HG02798 (cell line): ENCODE measurements at regions not wholly inside any gene's neighbourhood (a gene's known extent, or its start where the extent isn't known, plus 50 kb on each side); places are given as distances from the start of the nearest gene placed in this dataset.

ENCODE experiments used
- ATAC-seq: cut with Tn5 transposase; IDR thresholded peaks from one replicate; pipeline ENCODE4 v1.9.1; 2021; ENCODE audit warnings: mild to moderate bottlenecking; ENCODE audit not compliant: unreplicated experiment, poor library complexity

DNA sequence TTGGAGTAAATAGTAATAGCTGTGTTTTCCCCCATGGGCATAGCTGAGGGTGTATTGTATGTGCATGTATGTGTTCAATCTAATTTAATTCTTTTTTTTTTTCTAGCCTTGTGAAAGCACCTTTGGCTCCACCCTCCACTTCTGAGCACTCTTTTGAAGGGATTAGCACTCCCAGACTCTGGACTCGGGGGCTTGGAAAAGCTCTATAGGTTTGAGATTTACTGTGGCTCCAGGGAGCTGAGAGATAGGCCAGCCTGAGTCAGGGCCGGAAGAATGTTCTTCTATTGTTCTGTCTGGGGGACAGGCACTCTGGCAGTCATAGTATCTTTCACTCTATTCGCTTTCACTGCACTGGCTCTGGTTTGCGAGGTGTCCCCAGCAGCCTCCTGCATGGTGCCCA lies 540.0 kb upstream of the TBX3 start:
- no peak for ATAC-seq

DNA sequence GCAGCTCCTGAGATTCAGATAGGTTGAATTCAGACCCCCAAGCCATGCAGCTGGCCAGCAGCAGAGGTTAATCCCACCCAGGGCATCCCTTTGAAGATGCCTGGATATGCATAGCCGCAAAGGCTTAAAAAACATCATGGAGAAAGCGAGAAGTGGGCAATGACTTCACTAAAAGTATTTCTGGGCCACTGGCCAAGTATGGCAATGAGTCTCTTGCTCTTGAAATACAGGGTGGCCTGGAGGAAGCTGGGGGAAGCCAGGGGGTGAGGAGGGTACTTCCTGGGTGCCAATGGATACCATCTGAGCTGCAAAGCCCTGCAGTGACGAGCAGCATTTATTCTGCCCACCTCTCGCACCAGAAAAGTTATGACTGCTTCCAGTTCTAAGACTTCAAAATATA lies 539.3 kb upstream of the TBX3 start:
- no peak for ATAC-seq

DNA sequence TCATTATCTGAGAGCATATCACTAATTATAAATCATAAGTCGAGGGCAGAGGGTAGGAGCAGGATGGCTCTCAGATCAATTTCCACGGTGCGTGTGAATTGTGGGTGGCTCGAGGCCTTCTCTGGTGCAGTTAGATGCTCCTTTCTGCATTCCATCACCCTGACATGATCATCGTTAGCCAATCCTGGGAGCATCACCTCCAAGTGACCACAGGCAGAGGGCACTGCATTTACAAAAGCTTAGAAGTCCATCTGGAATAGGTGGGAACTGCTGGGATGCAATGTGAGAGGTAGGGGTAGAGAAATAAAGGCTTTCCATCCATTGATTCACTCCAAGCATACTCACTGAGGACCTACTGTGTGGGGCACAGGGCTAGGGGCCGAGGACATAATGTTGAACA lies 538.2 kb upstream of the TBX3 start:
- ATAC-seq = no peak

DNA sequence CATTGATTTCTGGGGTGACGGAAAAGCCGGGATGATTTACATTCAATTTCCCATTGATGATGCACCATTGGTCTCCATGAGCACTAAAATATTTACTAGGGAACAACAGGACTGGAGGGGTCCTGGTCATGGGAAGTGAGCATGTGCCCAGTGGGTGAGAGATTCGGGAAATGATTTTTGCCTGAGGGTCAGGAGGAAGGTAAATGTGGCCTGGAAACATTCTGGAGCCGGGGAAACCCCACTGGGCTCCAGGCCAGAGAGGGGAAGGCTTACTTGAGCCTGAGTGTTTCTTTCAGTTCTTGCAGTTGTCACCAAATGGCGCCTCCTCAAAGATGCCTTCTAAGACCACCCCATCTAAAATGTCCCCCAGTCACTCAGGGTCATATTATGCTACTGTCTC lies 532.3 kb upstream of the TBX3 start:
- ATAC-seq = no peak

DNA sequence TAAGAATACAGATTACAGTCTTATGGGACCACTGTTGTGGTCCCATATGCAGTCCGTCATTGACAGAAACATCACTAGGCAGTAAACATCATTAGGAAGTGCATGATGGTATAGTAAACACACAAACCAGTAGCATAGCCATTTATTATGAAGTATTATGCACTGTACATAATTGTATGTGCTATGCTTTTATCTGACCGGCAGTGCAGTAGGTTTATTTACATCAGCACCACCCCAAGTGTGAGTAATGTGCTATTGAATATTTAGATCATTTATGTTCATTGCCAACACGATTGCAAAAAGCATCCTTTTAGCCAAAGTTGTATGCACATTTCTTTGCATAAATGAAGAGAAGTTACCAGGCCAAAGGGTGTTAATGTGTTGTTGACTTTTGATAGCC lies 531.6 kb upstream of the TBX3 start:
- no peak for ATAC-seq

DNA sequence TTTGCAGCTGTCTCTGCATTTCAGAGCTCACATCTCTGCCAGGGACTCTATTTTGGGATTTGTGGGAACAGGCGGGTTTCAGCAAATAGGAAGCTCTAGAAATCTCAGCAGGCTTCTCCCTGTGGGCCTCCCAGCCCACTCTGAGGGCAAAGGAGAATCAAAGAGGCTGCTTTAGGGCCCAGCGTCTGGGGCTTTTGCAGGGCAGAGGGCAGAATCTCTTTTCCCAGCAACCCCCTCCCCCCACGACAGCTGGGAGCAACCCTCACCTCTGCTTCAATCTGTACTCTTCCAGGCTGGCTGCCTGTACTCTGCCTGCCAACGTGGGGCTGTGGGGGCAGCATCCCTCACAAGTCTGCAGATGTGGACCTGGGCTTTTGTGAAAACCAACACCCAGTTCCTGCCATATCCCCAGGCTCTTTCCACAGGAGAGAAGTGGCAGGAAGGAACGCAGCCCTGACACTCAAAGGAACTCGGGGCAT lies 529.6 kb upstream of the TBX3 start:
- no peak for ATAC-seq

DNA sequence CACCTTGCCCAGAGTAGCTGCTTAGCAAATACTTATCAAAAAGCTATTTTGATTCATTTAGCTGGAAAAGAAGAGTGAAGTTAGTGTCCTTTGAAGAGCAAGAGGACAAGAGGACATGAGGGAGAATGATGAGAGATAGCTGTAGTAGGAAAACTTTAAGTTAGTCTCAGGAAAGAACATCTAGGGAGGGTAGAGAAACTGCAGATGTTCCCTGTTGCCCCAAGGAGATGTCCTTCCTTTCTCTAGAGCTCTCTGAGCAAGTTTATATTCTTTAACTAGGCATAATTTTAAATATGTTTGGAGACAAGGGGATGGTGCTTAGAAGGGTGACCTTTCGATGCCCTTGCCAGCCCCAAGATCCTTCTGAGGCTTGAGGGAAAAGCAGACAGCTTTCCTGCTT lies 529.1 kb upstream of the TBX3 start:
- no peak for ATAC-seq

DNA sequence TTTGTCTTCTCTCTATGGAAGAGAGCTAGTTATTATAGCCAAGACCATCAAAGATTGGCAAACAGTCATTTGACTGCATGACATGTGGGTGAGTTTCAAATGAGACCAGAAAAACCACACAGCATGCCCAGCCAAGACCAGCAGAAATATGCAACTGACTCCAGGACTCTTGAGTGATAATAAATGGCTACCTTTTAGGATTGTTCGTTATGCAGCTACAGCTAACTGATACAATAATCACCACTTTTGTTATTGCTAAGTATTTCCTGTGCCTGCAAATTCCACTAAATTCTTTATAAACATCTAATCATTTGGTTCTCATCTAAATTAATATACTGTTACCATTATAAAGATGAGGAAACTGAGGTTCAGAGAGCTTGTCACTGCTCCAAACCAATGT lies 528.4 kb upstream of the TBX3 start:
- ATAC-seq = no peak

DNA sequence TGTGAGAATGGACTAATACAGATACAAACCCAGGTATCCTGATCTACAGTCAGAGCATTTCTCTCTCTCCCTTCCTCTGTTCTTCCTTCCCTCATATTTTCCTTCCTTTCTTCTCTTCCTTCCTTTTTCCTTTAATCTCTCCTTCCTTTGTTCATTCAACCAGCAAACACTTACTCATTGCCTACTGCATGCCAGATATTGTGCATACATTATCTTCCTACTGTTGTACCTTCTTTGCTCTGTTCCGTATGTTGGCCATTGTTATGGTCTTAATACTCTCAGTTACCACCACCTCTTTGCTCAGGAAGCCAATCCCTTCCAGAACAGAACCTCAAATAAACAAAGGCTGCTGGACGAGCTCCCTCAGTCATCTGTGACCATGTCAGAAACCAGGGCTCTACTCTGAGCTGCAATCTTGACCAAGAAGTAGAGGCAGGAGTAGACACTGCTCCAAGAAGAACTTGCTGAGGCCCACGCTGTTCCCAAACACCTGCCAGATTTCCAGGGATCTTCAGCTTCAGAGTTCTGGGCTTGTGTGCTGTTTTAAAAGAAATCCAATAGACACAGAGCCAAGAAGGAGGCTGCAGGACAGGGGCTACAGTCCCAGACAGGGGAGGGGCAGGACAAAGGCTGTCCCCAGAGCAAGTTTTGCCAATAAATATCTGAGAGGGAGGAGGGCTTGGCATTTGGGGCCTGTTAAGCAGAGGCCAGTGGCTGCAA lies 526.7 kb upstream of the TBX3 start:
- ATAC-seq = no peak

DNA sequence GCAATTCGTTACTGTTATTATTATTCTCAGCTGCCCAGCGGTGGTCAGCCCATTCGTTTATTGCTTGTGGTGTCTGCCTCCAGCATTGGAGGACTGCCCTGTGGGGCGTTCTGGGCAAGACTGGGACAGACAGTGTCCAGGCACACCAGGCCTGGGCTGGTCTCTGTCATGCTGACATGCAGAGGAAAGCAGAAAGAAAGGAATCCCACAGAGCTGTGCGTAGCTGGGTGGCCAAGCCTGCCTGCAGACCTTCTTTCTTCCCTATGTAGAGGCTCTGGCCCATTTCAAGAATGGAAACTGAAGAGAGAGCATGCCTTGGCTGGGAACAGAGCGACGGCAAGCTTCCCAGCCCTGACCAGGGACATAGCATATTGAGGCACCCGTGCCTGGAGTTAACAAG lies 525.3 kb upstream of the TBX3 start:
- ATAC-seq = no peak

DNA sequence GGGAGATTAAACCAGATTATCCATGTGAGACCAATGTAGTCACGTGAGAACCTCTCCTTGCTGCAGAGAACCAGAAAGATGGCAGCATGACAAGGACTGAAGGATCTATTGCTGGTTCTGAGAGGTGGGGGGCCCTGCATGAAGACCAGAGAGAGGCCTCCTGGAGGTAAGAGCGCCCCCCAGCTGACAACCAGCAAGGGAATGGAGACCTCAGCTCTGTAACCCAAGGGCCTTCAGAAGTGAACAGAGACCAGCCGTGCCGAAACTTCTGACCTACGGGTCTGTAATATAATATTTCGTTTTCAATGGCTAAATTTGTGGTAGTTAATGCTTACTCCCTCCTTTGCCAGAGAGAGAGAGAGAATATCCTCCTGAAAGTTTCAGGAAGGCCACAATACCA lies 524.1 kb upstream of the TBX3 start:
- no peak for ATAC-seq

DNA sequence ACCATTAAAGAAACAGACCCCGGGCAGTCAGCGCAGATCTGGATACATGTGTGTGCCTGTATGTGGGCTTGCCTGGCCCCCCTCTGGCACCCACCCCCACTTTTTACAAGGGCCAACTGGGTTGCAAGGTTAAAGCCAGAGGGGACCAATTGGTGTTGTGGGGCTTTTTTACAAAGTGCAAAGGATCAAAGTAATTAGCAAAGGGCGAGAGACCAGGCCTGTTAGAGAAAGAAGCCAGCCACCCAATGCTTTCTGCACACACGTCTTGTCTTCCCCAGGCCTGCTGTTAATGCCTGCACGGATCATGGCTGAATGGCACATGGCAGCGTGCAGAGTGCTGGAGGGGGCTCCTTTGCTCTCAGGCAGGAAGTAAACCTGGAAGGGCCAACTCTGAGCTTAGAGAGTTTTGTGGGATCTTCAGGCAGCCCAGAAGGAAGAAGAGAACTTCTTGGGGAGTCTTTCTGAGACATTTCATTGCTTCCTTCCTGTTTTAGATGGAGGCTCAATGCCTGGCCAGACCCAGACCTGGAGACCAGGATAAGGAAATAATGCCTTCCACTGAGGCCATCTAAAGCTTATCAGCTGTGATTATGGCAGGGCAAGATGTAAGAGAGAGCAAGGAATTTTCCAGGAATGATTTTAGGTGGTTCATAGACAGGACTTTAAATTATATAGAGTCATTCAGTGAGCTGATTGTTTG lies 523.4 kb upstream of the TBX3 start:
- no peak for ATAC-seq

DNA sequence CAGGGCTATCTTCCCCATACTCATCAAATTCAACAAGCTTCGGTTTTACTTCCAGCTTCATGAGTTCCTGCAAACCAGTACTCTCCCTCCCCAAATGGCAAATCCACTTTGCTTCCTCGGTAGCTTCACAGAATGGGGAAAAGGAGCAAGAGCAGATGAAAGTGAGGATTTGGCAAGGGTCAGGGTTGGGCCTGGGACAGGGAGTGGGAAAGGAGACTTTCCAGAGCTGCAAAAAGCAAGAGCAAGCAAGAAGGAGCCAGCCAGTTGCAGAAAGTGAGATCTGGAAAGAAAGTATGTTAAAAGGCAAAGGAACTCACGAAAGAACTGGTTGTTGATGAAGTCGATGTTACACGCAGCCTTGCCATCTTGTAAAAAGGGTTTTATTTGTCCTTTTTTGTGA lies 522.8 kb upstream of the TBX3 start:
- no peak for ATAC-seq

DNA sequence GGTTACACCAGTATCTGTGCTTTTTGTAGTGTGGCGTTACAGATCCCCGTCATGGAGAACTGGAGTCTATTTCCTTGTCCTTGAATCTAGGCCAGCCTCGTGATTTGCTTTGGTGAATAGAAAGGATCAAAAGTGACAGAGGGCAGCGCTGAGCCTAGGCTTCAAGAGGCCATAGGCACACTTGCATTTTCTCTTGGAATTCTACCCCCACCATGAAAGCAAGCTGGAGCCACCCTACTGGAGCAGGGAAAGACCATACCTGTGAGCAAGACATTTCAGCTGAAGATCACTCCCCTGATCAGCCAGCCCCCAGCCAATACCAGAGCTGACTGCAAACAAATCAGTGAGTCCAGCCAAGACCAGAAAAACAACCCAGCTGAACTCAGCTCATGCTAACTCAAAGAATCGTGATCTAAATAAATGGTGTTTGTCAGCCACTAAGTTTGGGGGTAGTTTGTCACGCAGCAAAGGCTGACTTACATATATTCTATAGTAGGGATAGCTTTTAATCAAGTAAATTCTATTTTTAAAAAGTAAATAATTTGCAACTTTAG lies 521.9 kb upstream of the TBX3 start:
- no peak for ATAC-seq

DNA sequence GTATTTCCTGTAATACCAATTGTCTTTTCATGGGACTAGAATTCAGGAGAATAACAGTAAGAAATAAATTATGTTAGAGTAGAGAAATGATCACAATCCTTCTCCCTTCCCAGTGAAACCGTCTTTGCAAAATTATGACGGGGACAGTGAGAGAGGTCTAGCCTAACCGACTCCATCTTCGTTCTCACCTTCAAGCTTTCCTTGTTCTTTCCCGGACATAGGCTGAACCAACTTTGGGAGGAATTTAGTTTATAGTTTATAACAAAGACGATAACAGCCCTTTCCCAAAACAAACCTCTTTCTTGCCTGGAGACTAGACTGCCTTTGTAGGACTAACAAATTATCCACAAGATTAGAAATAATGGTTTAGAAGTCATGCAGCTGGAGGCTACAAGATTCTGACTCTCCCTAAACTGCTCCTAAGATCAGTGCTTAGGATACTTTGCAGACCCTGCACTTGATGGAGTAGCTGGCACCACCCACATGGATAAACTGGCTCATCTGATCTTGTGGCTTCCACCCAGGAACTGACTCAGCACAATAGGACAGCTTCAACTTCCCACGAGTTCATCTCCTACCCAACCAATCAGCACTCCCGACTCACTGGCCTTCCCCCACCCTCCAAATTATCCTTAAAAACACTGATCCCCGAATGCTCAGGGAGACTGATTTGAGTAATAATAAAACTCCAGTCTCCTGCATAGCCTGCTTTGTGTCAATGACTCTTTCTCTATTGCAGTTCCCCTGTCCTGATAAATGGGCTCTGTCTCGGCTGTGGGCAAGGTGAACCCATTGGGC lies 521.2 kb upstream of the TBX3 start:
- ATAC-seq = no peak

DNA sequence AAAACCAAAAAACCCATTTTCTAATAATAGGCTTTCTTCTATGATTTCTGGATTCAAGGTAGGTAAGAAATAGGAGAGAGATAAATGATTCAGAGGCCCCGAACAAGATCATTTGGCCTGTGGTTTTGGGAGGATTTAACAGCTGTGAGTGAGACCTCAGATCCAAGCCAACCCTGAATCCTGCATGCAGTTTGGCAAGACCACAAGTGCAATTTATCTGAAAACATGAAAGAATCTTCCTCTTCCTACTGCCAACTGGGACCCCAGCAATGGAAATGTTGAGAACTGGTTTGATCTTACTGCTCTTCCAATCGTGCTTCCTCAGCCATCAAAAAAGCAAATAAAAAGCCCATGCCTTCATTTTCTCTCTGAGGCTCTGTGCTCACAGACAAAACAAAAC lies 519.7 kb upstream of the TBX3 start:
- ATAC-seq = no peak

DNA sequence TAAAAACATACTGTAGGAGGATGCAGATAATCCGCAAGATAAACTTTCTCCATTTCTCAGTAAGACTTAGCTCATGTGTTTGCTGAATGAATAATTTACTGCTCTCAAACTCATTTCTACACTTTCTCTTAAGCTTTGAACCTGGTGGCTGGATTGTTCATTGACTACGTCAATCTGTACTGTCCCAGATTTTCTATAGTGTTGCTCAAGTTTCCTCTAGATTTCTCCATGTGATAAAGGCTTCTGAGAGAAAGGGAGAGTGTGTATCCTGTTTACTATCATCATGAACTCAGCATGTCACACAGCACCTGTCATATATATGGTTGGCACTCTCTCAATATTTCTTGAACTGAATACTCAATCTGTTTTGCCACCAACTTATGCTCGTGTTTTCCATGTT lies 518.0 kb upstream of the TBX3 start:
- ATAC-seq = no peak

DNA sequence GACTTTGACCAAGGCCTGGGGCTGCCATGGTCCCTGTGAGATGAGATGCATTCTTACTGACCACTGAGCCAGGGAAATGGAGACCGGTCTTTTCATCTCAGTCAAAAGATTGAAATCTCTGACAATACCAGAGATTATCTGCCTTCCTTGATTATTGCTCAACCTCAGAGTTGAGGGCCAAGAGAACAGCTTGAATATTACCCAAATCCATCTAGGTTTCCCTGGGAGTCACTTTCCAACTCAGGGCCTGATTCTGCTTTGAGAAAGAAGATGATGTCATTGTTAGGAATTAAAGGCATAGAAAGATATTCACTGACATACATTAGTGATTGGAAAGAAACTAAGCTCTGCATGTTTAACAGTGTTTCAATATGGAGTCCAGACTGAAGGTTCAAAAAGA lies 515.9 kb upstream of the TBX3 start:
- ATAC-seq = no peak

DNA sequence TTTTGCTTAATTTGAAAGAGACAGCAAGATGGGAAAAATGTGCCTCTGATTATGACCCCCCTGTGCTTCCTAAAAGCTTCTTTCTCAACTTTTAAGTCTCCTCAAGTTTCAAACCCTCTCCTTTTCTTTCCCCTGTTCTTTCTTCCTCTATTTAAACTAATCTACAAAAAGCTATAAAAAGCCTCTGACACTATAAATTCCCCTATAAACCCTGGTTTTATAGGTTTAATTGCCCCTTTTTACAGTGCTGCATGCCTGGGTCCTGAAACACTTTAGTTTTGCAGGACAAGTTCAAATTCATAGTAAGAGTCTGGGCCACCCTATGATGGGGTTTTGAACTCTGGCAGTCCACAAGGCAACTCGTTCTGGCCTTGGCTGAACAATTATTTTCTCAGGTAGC lies 510.9 kb upstream of the TBX3 start:
- ATAC-seq = no peak

DNA sequence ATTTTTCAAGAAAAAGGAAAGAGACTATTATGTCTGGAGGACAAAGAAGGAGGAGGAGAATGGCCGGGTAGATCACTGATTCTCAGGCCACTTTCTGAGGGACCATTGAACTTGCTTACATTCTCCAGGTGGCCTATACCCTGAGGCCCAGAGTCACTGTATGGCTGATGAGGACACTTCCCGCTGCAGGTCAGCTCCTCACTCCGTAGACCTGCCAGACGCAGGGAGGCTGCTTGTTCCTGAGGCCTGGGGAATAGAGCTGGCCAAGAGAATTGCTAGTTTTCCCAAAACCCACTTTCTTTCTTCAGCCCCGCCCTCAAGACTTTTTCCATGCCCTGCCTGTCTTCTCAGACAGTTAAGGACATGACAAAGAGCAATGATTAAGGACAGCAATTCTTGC lies 510.5 kb upstream of the TBX3 start:
- ATAC-seq = no peak

DNA sequence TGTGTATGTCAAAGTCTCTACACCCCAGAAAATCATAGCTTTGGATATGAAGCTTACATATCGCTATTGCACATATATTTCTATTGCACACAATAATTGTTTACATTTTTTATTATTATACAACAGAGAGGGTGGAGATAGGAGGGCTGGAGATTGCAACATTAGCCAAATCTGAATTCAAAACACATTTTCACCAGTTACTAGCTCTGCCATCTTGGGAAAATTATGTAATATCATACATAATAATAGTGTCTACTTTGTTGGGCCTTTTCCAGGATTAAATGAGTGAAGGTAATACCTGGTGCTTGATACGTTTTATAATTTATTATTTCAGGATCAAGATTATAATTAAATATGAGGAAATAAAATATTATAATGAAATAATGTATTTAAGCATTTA lies 507.4 kb upstream of the TBX3 start:
- ATAC-seq = no peak
